H1 (cell line): ENCODE measurements at regions not wholly inside any gene's neighbourhood (a gene's known extent, or its start where the extent isn't known, plus 50 kb on each side); places are given as distances from the start of the nearest gene placed in this dataset.

Source experiments
- EZH2 ChIP-seq: fragments of 200-600 bp; sonication (generic); IDR thresholded peaks from 2 replicates; pipeline ENCODE4 v1.7.1; 2012; ENCODE audit warnings: low read depth, mild to moderate bottlenecking, moderate library complexity, low read length, inconsistent platforms; ENCODE audit not compliant: severe bottlenecking
- NRF1 ChIP-seq: IDR thresholded peaks from 2 replicates; pipeline ENCODE4 v1.6.1; 2011; ENCODE audit warnings: mild to moderate bottlenecking, low read depth, low read length, improper control_type of control experiment
- RNF2 ChIP-seq: fragments of 200-900, 300-1000 bp; sonication (generic); IDR thresholded peaks from 2 replicates; pipeline ENCODE4 v1.7.1; 2016; ENCODE audit warnings: borderline replicate concordance, low read depth, mild to moderate bottlenecking, antibody characterized with exemption, low read length; ENCODE audit not compliant: poor library complexity, severe bottlenecking; ENCODE audit errors: missing control alignments

- TF ChIP-seq EZH2 (no peak), NRF1 (no peak), RNF2 (no peak)
Observed at GRCh38 chr5:26610577-26610976, 427.8 kb downstream of the CDH9 start (continued).
